NCI-H524 (cell line): ENCODE measurements at regions not wholly inside any gene's neighbourhood (a gene's known extent, or its start where the extent isn't known, plus 50 kb on each side); places are given as distances from the start of the nearest gene placed in this dataset.

Experiments
- DNase-seq, 2 experiments: peaks; one replicate each; lab custom pipeline; 2025; lab: John Stamatoyannopoulos, UW

DNA sequence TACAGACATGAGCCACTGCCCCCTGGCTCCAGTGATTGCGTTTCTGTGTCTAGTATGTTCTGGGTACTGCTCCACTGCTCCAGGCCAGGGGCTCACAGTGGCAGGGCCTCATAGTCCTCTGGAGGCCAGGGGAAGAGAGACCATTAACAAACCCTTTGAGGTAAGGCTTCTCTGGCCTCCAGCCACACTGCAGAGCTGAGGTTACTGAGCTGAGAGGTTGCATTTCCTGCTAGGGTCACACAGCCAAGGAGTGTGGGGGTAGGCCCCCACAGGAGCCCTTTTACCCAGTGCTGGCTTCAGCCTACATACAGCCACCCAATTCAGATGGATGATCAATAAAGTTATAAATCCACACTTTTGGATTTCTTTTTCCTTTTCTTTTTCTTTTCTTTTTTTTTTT lies 50.4 kb upstream of the DLX4 start:
- no peak for DNase-seq
